HepG2 (cell line): ENCODE measurements at regions not wholly inside any gene's neighbourhood (a gene's known extent, or its start where the extent isn't known, plus 50 kb on each side); places are given as distances from the start of the nearest gene placed in this dataset.

ENCODE experiments used
- NONO ChIP-seq, 2 experiments: fragments of 450-650 bp in 1 of 2; sonication (generic) in 1 of 2; formaldehyde crosslinking in 1 of 2; IDR thresholded peaks in 1 of 2; conservative IDR thresholded peaks in 1 of 2; 2 replicates each; pipeline versions ENCODE4 v1.6.1 to v1.8.0; 2017 to 2022; ENCODE audit warnings: mild to moderate bottlenecking in 1 of 2, missing genetic modification reagents in 1 of 2, moderate library complexity in 1 of 2
- ZNF407 ChIP-seq: sonication (generic); formaldehyde crosslinking; IDR thresholded peaks from one replicate; pipeline ENCODE4 v1.5.1; 2020; ENCODE audit warnings: mild to moderate bottlenecking, missing genetic modification reagents; ENCODE audit errors: not compliant biosample characterization
- ZNF484 ChIP-seq: sonication (generic); formaldehyde crosslinking; IDR thresholded peaks from 2 replicates; pipeline ENCODE4 v1.5.1; 2020; ENCODE audit warnings: mild to moderate bottlenecking, low read depth, missing genetic modification reagents, borderline replicate concordance
- TF ChIP-seq, protein P1 (sequence below): sonication (generic); formaldehyde crosslinking; IDR thresholded peaks from 2 replicates; pipeline ENCODE4 v1.8.0; 2022; ENCODE audit warnings: missing genetic modification reagents, mild to moderate bottlenecking, inconsistent platforms, borderline replicate concordance

- TF ChIP-seq ZNF407 (no peak), NONO (IDR thresholded peaks at IDR 0.05) (no peak), NONO (CRISPR knock-in tag; conservative IDR thresholded peaks at IDR 0.05) (no peak), ZNF484 (CRISPR knock-in tag) (no peak)
- TF ChIP-seq, protein P1, sequence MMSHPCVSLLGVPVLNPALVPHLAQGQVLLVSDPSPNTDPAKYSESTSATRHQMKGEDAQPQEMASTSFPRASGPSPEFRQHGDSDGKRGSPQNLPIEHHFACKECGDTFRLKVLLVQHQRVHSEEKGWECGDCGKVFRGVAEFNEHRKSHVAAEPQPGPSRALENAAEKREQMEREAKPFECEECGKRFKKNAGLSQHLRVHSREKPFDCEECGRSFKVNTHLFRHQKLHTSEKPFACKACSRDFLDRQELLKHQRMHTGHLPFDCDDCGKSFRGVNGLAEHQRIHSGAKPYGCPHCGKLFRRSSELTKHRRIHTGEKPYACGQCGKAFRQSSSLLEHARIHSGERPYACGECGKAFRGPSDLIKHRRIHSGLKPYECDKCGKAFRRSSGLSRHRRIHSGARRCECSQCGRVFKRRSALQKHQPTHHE (CRISPR knock-in tag): no peak
Measured at GRCh38 chr10:130354573-130354954, 218.4 kb downstream of the GLRX3 start (continued).
